T-cell (primary cell): ENCODE measurements at regions not wholly inside any gene's neighbourhood (a gene's known extent, or its start where the extent isn't known, plus 50 kb on each side); places are given as distances from the start of the nearest gene placed in this dataset.
"Not testable (repeated sequence)": the region's sequence is repeated elsewhere in the genome, so short reads cannot be mapped to it uniquely, and the experiment has no call there.

Source experiments
- ATAC-seq, 4 experiments: fragments of 200-7000 bp in 3 of 4; fragments of 150-1000 bp in 1 of 4; cut with Tn5 transposase; replicated peaks in 1 of 4; 1 replicate in 3 of 4; 2 replicates in 1 of 4; pipeline ENCODE4 v1.10.0; 2021; ENCODE audit warnings: moderate library complexity in 3 of 4, mild to moderate bottlenecking in 2 of 4, moderate number of reproducible peaks in 1 of 4
- CTCF ChIA-PET, 2 donors: fragments of 300-600 bp; sonication (Branson Sonifier 250); formaldehyde crosslinking; loops; one replicate each; lab custom pipeline; 2022; ENCODE audit warnings: antibody characterized with exemption in 2 of 2; lab: Charles Lee
- POLR2A ChIA-PET, 2 donors: fragments of 300-600 bp; sonication (Branson Sonifier 250); formaldehyde crosslinking; loops; one replicate each; lab custom pipeline; 2022; ENCODE audit warnings: antibody characterized with exemption in 2 of 2; lab: Charles Lee
- DNase-seq, 35 experiments: peaks; one replicate each; pipeline versions ENCODE4 v3.0.0 to v3.0.0-alpha.2; 2013 to 2023
- H3K27ac ChIP-seq: one replicate; pipeline ENCODE4 v1.5.1; 2013; ENCODE audit warnings: low read length
- H3K27me3 ChIP-seq, 2 experiments: replicated peaks in 1 of 2; 1 replicate in 1 of 2; 2 replicates in 1 of 2; pipeline versions ENCODE4 v1.6.1 to v1.7.0; 2013; ENCODE audit warnings: low read length in 1 of 2, mixed read lengths in 1 of 2; ENCODE audit not compliant: control insufficient read depth in 2 of 2, insufficient read depth in 2 of 2; ENCODE audit errors: extremely low read depth in 1 of 2
- H3K36me3 ChIP-seq, 2 donors: 1 replicate in 1 of 2; 2 replicates in 1 of 2; pipeline versions ENCODE4 v1.6.1 to v1.7.0; 2013; ENCODE audit warnings: low read length in 1 of 2; ENCODE audit not compliant: control insufficient read depth in 2 of 2, insufficient read depth in 1 of 2; ENCODE audit errors: extremely low read depth in 1 of 2
- H3K4me1 ChIP-seq, 2 experiments: 1 replicate in 1 of 2; 2 replicates in 1 of 2; pipeline versions ENCODE4 v1.6.1 to v1.7.0; 2013; ENCODE audit warnings: low read length in 2 of 2, mixed read lengths in 1 of 2; ENCODE audit not compliant: insufficient read depth in 2 of 2, control insufficient read depth in 1 of 2; ENCODE audit errors: extremely low read depth in 1 of 2
- H3K4me3 ChIP-seq, 2 donors: 1 replicate in 1 of 2; 2 replicates in 1 of 2; pipeline versions ENCODE4 v1.5.1 to v1.7.0; 2013; ENCODE audit warnings: mild to moderate bottlenecking in 2 of 2, low read length in 1 of 2, moderate library complexity in 1 of 2; ENCODE audit not compliant: control insufficient read depth in 1 of 2; ENCODE audit errors: extremely low read depth in 1 of 2
- H3K9me3 ChIP-seq: 2 replicates; pipeline ENCODE4 v1.7.0; 2013
- H3K27ac Mint-ChIP-seq, 2 donors: one replicate each; pipeline ENCODE4 v1.8.0; 2020 to 2021; ENCODE audit warnings: mild to moderate bottlenecking in 2 of 2, mixed read lengths in 2 of 2
- H3K27me3 Mint-ChIP-seq, 2 donors: one replicate each; pipeline ENCODE4 v1.8.0; 2021 to 2022; ENCODE audit warnings: mixed read lengths in 2 of 2
- H3K36me3 Mint-ChIP-seq: one replicate; pipeline ENCODE4 v1.8.0; 2021; ENCODE audit warnings: mixed read lengths
- H3K4me1 Mint-ChIP-seq, 3 donors: one replicate each; pipeline ENCODE4 v1.8.0; 2020 to 2022; ENCODE audit warnings: mixed read lengths in 3 of 3, mild to moderate bottlenecking in 1 of 3
- H3K4me3 Mint-ChIP-seq, 3 donors: one replicate each; pipeline ENCODE4 v1.8.0; 2020 to 2022; ENCODE audit warnings: mild to moderate bottlenecking in 3 of 3, mixed read lengths in 3 of 3, moderate library complexity in 3 of 3
- H3K9me3 Mint-ChIP-seq, 3 donors: one replicate each; pipeline ENCODE4 v1.8.0; 2020 to 2022; ENCODE audit warnings: mixed read lengths in 3 of 3
- WGBS: methylation state at CpG from one replicate; pipeline ENCODE4 v1.1.5; 2013; ENCODE audit warnings: missing lambda C conversion rate; ENCODE audit not compliant: insufficient coverage; 5-methylcytosine and 5-hydroxymethylcytosine counted together

DNA sequence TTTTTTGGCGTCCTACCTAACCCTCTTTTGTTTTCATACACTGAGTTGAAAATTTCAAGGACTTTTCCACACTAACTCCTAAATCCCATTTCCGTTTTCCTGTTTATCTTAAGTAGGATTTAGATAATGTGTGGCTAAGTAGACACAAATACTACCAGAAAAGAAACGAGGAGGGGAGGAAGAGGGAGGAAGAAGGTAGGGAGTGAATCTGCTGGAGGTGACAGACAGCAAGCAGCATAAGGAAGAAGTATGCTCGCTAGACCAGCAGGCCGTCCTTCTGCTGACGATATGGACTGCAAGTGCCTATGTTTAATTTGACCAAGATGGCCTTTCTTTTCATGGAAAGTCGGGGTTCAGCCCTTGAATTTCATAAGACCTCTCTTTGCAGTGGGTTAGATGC is 256.9 kb upstream of the RAB4A start:
- ChIA-PET CTCF (no interaction called here), POLR2A (no interaction called here)
- peaks cover 0 to 5% of the 10 kb centered on the region in 2 experiments for H3K27me3 ChIP-seq
- no peaks in the 10 kb centered on the region for H3K4me1 ChIP-seq
- DNase-seq (no peak), ATAC-seq (no peak)
- Mint-ChIP-seq H3K9me3 (no peaks in the 10 kb centered on the region), H3K4me3 (no peak overlapping the region), H3K4me1 (no peaks in the 10 kb centered on the region), H3K27ac (no peak overlapping the region), H3K27me3 (peaks cover 0 to 3% of the 10 kb centered on the region in 2 donors), H3K36me3 (no peaks in the 10 kb centered on the region)
- no peaks in the 10 kb centered on the region for H3K36me3 ChIP-seq
- no peak overlapping the region for H3K4me3 ChIP-seq
- no peak overlapping the region for H3K27ac ChIP-seq
- H3K9me3 ChIP-seq = no peaks in the 10 kb centered on the region
- 85% methylated on average over 4 of the region's 7 CpGs for WGBS

DNA sequence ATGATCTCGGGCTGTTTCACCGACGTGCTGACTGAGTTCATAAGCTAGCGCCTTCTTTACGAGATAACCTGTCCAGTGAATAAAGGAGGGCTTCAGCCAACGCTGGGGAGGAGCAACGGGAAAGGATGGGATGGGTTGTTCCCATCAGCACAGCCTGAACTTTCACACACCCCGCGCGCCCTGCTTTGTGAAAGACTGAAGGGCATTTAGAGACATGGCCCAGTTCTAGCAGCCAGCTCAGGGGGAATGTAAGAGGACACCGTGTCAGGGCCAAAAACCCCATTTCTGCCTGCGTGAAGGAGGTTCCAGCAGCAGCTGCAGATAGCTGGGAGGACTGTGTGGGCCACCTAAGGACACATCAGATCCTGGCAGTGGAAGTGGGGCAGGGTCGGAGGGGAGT is 255.1 kb upstream of the RAB4A start:
- Mint-ChIP-seq H3K27ac (no peak overlapping the region), H3K27me3 (peaks cover 0 to 3% of the 10 kb centered on the region in 2 donors), H3K4me3 (no peak overlapping the region), H3K4me1 (no peaks in the 10 kb centered on the region), H3K36me3 (no peaks in the 10 kb centered on the region), H3K9me3 (no peaks in the 10 kb centered on the region)
- no peak overlapping the region for H3K27ac ChIP-seq
- H3K9me3 ChIP-seq = no peaks in the 10 kb centered on the region
- H3K4me1 ChIP-seq = no peaks in the 10 kb centered on the region
- ATAC-seq (no peak), DNase-seq (no peak)
- H3K4me3 ChIP-seq = no peak overlapping the region
- 92% methylated on average over 12 of the region's 13 CpGs for WGBS
- ChIA-PET POLR2A (no interaction called here), CTCF (interaction anchor here in 1 of 2 donors (0.7 kb wide), 1 partner anchor 212 kb away, joined by 3 read pairs; no protein-coding TSS in a partner anchor)
- no peaks in the 10 kb centered on the region for H3K36me3 ChIP-seq
- H3K27me3 ChIP-seq = peaks cover 0 to 5% of the 10 kb centered on the region in 2 experiments

DNA sequence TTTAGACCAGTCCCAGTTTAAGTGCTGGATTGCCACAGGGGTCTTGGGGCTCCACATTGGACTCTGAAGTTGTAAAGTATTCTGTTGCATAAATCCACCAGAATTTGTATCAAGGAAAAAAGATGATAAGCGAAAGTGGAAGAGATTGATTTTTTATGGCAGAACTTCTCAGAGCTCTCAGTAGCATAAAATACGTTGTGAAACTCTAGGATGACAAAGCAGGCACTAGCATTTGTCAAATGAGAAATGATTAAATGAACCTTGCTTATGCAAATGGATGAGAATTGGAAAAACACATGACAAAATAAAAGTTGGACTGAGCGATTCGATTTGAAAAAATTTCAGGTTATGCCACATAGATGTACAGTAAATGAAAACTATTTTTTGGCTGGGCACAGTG is 253.8 kb upstream of the RAB4A start:
- Histone ChIP-seq H3K4me3 (no peak overlapping the region), H3K27ac (no peak overlapping the region), H3K27me3 (peaks cover 0 to 5% of the 10 kb centered on the region in 2 experiments), H3K9me3 (no peaks in the 10 kb centered on the region), H3K4me1 (no peaks in the 10 kb centered on the region), H3K36me3 (no peaks in the 10 kb centered on the region)
- Mint-ChIP-seq H3K36me3 (no peaks in the 10 kb centered on the region), H3K27me3 (peaks cover 0 to 3% of the 10 kb centered on the region in 2 donors), H3K4me1 (peaks cover 0 to 4% (median 0%) of the 10 kb centered on the region in 3 donors), H3K27ac (no peak overlapping the region), H3K4me3 (no peak overlapping the region), H3K9me3 (no peaks in the 10 kb centered on the region)
- WGBS = 79% methylated on average over 4 of the region's 4 CpGs
- ChIA-PET CTCF (no interaction called here), POLR2A (no interaction called here)
- DNase-seq = no peak
- ATAC-seq = no peak

DNA sequence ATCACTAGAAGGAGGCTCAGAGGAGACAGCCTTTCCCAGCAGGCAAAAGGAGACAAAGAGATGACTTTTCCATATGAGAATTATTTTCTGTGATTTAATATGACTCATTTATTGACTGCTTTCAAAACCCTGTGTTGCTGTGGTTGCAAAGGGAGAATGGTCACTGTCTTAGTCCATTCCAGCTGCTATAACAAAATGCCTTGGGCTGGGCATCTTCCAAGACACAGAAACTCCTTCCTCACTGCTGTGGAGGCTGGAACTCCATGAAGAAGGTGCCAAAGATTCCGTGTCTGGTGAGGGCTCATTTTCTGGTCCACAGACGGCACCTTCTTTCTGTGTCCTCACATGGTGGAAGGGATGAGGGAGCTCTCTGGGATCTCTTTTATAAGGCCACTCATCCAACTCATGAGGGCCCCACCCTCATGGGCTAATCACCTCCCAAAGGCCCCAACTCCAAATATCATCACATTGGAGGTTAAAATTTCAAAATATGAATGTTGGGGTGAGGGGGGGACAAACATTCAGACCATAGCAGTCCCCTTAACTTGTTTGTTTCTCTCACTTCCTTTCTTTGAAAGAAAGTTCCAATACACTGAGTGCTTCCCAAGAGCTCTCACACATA is 252.1 kb upstream of the RAB4A start:
- DNase-seq = no peak
- Mint-ChIP-seq H3K36me3 (no peaks in the 10 kb centered on the region), H3K4me1 (peaks cover 0 to 4% (median 0%) of the 10 kb centered on the region in 3 donors), H3K27me3 (peaks cover 0 to 3% of the 10 kb centered on the region in 2 donors), H3K9me3 (no peaks in the 10 kb centered on the region), H3K4me3 (no peak overlapping the region), H3K27ac (no peak overlapping the region)
- Histone ChIP-seq H3K27ac (no peak overlapping the region), H3K36me3 (no peaks in the 10 kb centered on the region), H3K27me3 (peaks cover 0 to 5% of the 10 kb centered on the region in 2 experiments), H3K4me1 (no peaks in the 10 kb centered on the region), H3K9me3 (no peaks in the 10 kb centered on the region), H3K4me3 (no peak overlapping the region)
- CTCF ChIA-PET = no interaction called here
- POLR2A ChIA-PET = no interaction called here
- no peak for ATAC-seq
- WGBS = no CpG with 5 or more reads among the region's 2 CpGs

DNA sequence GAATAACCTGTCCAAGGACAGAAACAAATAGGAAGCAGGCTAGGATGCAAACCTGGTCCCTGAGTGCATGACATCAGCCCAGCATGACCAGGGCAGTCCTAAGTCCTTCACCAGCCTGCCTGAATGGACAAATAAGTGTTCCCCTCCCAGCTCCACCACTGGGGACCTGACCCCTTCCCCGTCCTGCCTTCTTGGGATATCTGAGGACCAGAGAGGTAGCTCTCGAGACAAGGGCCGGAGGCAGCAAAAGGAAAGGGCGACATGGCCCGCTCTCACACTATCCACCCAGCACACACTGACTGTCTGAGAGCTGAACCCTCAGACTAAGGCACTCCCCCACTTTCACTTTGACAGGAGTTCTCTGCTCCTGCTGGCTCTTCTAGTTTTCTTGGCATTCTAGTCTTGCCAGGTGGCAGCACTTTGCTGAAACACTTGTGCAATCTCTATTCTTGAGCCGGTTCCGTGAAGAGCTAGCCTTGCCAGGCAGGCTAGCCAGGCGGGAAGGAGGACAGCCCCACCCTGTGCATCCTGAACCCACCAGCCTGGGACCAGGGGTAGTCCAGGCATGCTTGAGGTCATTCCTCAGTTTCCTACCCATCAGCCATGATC is 251.1 kb upstream of the RAB4A start:
- ChIA-PET CTCF (interaction anchor here in 1 of 2 donors (0.5 kb wide), 1 partner anchor 357 kb away, joined by 4 read pairs; no protein-coding TSS in a partner anchor), POLR2A (no interaction called here)
- H3K4me3 ChIP-seq = no peak overlapping the region
- Mint-ChIP-seq H3K27ac (no peak overlapping the region), H3K9me3 (no peaks in the 10 kb centered on the region), H3K4me1 (peaks cover 0 to 4% (median 0%) of the 10 kb centered on the region in 3 donors), H3K27me3 (no peaks in the 10 kb centered on the region), H3K4me3 (no peak overlapping the region), H3K36me3 (no peaks in the 10 kb centered on the region)
- no peak overlapping the region for H3K27ac ChIP-seq
- no peak for ATAC-seq
- WGBS = 92% methylated on average over 7 of the region's 8 CpGs
- DNase-seq = no peak
- no peaks in the 10 kb centered on the region for H3K4me1 ChIP-seq
- H3K27me3 ChIP-seq = peaks cover 0 to 9% of the 10 kb centered on the region in 2 experiments
- H3K36me3 ChIP-seq = no peaks in the 10 kb centered on the region
- H3K9me3 ChIP-seq = no peaks in the 10 kb centered on the region

DNA sequence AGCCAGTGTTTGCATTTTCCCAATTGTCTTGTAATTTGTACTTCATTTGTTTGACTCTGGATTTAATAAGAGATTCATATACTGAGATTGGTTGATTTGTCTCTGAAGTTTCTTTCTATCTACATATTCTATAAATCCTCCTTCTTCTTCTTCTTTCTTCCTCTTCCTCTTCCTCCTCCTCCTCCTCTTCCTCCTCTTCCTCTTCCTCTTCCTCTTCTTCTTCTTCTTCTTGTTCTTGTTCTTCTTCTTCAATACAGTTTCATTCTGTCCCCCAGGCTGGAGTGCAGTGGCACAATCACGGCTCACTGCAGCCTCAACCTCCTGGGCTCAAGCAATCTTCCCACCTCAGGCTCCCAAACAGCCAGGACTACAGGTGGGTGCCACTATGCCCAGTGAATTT is 249.9 kb upstream of the RAB4A start:
- H3K36me3 Mint-ChIP-seq, H3K9me3 ChIP-seq, H3K4me3 ChIP-seq, H3K27ac ChIP-seq, H3K4me1 ChIP-seq, H3K4me1 Mint-ChIP-seq, DNase-seq, ATAC-seq, H3K9me3 Mint-ChIP-seq, POLR2A ChIA-PET, H3K36me3 ChIP-seq, H3K27me3 ChIP-seq, H3K4me3 Mint-ChIP-seq, H3K27me3 Mint-ChIP-seq, CTCF ChIA-PET, H3K27ac Mint-ChIP-seq: not testable (repeated sequence)
- no CpG with 5 or more reads among the region's 1 CpG for WGBS
